LNCaP clone FGC (cell line): ENCODE measurements at regions not wholly inside any gene's neighbourhood (a gene's known extent, or its start where the extent isn't known, plus 50 kb on each side); places are given as distances from the start of the nearest gene placed in this dataset.

ENCODE experiments used
- DNase-seq: peaks from one replicate; pipeline ENCODE4 v3.0.0-alpha.2; 2011; ENCODE audit warnings: low read depth
- H3K4me3 ChIP-seq: 2 replicates; pipeline ENCODE4 v1.5.1; 2011; ENCODE audit warnings: mild to moderate bottlenecking, low read depth, low read length, control low read depth
- TF ChIP-seq, protein P1 (sequence below): IDR thresholded peaks from 2 replicates; pipeline ENCODE4 v1.5.1; 2012; ENCODE audit warnings: mild to moderate bottlenecking; ENCODE audit not compliant: control insufficient read depth, insufficient read depth; ENCODE audit errors: extremely low read depth

DNA sequence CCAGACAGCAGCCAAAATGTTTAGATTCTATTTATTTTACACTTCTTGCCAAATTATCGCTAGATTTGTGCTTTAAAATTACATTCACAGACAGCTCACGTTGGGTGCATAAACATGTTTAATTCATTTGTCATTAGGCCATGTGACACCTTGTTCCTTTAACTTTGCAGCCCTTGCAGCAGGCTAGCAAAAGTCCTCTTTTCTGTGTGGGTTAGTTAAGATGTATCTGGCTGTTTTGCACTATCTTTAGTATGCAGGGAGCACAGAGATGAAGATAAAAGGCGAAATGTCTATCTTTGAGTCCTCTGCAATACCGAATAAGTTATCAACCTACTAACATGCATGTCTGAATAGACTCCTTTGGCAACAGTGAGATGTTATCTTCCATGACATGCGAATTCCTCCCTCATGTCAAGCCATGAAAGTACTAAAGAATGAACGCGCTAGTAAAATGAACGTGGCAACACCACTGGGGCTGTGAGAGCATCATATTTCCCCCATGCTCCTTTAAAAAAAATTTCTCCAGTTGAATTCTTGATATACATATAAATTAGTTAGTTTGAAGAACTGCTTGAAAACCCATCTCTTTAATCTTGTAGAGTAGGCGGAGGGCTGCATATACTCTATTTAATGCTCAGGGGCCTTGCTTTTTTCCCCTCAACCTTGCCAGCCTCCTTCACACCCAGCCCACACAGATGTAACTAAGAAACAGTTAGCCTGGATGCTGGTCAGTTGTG is 620.4 kb upstream of the NR2F2 start:
- TF ChIP-seq, protein P1, sequence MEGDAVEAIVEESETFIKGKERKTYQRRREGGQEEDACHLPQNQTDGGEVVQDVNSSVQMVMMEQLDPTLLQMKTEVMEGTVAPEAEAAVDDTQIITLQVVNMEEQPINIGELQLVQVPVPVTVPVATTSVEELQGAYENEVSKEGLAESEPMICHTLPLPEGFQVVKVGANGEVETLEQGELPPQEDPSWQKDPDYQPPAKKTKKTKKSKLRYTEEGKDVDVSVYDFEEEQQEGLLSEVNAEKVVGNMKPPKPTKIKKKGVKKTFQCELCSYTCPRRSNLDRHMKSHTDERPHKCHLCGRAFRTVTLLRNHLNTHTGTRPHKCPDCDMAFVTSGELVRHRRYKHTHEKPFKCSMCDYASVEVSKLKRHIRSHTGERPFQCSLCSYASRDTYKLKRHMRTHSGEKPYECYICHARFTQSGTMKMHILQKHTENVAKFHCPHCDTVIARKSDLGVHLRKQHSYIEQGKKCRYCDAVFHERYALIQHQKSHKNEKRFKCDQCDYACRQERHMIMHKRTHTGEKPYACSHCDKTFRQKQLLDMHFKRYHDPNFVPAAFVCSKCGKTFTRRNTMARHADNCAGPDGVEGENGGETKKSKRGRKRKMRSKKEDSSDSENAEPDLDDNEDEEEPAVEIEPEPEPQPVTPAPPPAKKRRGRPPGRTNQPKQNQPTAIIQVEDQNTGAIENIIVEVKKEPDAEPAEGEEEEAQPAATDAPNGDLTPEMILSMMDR: no peak
- no peak overlapping the region for H3K4me3 ChIP-seq
- DNase-seq: no peak

DNA sequence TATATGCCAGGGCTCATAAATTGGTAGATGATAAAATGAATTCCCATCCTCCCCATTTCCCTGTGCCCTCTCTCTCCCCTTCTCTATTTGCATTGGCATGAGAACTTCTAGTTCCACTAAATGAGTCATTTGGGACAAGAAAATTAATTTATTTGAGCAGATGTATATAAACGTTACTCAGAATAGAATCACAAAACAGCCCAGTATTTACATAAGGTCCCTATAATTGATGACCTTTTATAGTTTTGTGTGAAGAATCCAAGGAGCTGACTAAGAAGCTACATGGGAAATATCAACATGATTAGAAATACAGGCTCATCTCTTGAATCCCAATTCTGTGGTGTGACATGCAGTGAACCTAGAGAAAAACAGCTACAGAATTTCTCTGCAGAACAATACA is 617.7 kb upstream of the NR2F2 start:
- peak; percentile 54 for DNase-seq
- TF ChIP-seq, protein P1: no peak
- no peak overlapping the region for H3K4me3 ChIP-seq

DNA sequence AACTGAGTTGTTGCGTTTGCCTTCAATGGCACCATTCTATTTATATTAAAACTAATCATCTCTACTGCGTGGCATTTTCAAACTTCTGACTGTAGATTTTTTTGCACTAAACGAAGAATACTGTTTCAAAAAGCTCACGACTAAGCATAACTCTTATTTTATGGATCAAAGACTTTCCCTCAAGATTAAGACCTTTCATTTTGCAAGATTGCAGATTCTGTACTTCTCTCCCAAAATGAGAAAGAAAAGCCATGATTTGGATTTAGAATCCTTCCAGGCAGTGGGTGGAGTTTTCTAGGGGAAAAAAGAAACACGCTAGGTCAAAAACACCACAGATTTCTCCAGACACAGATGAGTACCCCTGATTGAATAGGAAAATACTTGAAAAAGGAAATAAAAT is 617.2 kb upstream of the NR2F2 start:
- no peak overlapping the region for H3K4me3 ChIP-seq
- TF ChIP-seq, protein P1: no peak
- no peak for DNase-seq

DNA sequence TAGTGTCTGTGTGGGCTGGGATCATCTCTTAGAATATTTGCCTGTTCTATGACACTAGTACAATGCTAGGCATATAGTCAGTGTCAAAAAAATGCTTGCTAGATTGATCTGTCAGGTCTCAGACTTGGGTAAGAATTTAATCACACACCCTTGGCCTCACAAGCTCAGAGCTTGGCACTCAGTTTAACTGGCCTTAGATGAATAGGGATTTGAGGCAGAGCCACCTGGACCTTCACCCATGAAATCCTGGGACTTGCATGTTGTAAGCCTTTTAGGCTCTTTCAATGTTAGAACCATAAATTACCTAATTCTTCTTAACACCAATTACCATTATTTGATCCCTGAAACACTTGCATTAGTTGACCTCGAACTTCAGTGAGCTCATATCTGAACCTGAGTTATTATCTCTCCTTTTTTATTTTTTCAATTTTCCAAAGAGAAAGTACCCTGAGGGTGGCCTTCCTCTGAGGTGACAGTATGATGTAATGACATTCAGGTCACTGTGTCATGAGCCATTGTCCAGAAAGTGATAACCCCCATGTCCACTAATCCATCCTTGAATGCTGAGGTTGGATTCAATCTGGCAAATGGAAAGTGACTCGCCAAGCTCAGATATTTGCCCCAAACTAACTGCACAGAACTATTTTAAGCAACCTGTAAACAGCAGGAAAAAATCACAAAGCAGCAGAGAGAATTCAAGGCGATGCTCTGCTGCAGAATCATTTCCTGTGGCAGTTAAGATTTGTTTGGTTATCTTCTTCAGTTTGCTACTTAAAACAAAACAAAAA is 615.2 kb upstream of the NR2F2 start:
- no peak overlapping the region for H3K4me3 ChIP-seq
- TF ChIP-seq, protein P1: no peak
- DNase-seq: no peak

GRCh38 chr15:95715906-95716656 is 614.4 kb upstream of the NR2F2 start:
- DNase-seq: no peak
- TF ChIP-seq, protein P1: no peak
- no peak overlapping the region for H3K4me3 ChIP-seq

GRCh38 chr15:95716708-95717107 is 613.8 kb upstream of the NR2F2 start:
- no peak for DNase-seq
- TF ChIP-seq, protein P1: no peak
- H3K4me3 ChIP-seq: no peak overlapping the region
